Superior temporal gyrus (tissue), 1 donor: ENCODE measurements at regions not wholly inside any gene's neighbourhood (a gene's known extent, or its start where the extent isn't known, plus 50 kb on each side); places are given as distances from the start of the nearest gene placed in this dataset.
"Not testable (repeated sequence)": the region's sequence is repeated elsewhere in the genome, so short reads cannot be mapped to it uniquely, and the experiment has no call there.

Experiments used
- DNase-seq: peaks from one replicate; pipeline ENCODE4 v3.0.0-alpha.2; 2016; ENCODE audit errors: extremely low spot score

- DNase-seq, result no peak
Observed at GRCh38 chr12:46548605-46549071, 176.1 kb upstream of the SLC38A2 start.

GRCh38 chr12:46547421-46548354, 175.1 kb upstream of the SLC38A2 start:
- DNase-seq, result no peak

GRCh38 chr12:46546634-46547273, 174.2 kb upstream of the SLC38A2 start:
- DNase-seq, result no peak

- DNase-seq, result not testable (repeated sequence)
Observed at GRCh38 chr12:46543378-46543795, 170.8 kb upstream of the SLC38A2 start.

- DNase-seq, result no peak
Observed at GRCh38 chr12:46538976-46539375, 166.4 kb upstream of the SLC38A2 start.

- DNase-seq, result no peak
Observed at GRCh38 chr12:46537387-46537955, 164.9 kb upstream of the SLC38A2 start.

GRCh38 chr12:46536316-46536715, 163.7 kb upstream of the SLC38A2 start:
- not testable (repeated sequence) for DNase-seq

GRCh38 chr12:46535907-46536306, 163.3 kb upstream of the SLC38A2 start:
- DNase-seq, result no peak

- no peak for DNase-seq
Observed at GRCh38 chr12:46535376-46535775, 162.8 kb upstream of the SLC38A2 start.

- DNase-seq, result no peak
Observed at GRCh38 chr12:46534327-46534840, 161.8 kb upstream of the SLC38A2 start.

- no peak for DNase-seq
Observed at GRCh38 chr12:46533723-46534122, 161.2 kb upstream of the SLC38A2 start.

- DNase-seq, result no peak
Observed at GRCh38 chr12:46531804-46532203, 159.2 kb upstream of the SLC38A2 start.

GRCh38 chr12:46531059-46531785, 158.6 kb upstream of the SLC38A2 start:
- DNase-seq, result no peak

- no peak for DNase-seq
Observed at GRCh38 chr12:46530373-46531056, 157.9 kb upstream of the SLC38A2 start.

GRCh38 chr12:46526233-46526632, 153.7 kb upstream of the SLC38A2 start:
- no peak for DNase-seq

GRCh38 chr12:46524778-46525177, 152.2 kb upstream of the SLC38A2 start:
- no peak for DNase-seq

- no peak for DNase-seq
Observed at GRCh38 chr12:46523863-46524770, 151.5 kb upstream of the SLC38A2 start.

GRCh38 chr12:46523446-46523845, 150.9 kb upstream of the SLC38A2 start:
- no peak for DNase-seq

GRCh38 chr12:46522071-46522470, 149.5 kb upstream of the SLC38A2 start:
- DNase-seq, result no peak

GRCh38 chr12:46521145-46521544, 148.6 kb upstream of the SLC38A2 start:
- DNase-seq, result no peak
